ENCODE measurements at regions not wholly inside any gene's neighbourhood (a gene's known extent, or its start where the extent isn't known, plus 50 kb on each side); places are given as distances from the start of the nearest gene placed in this dataset.

- H3K27me3 ChIP-seq (ENCODE audit: insufficient read depth, poor library complexity, severe bottlenecking) = no peaks in the 10 kb centered on the region
- no peak overlapping the region for H3K4me3 ChIP-seq (replicated peaks; ENCODE audit: insufficient read depth, low read length)
- no peak overlapping the region for H3K27ac ChIP-seq (replicated peaks)
- no peak for DNase-seq (ENCODE audit: low read depth in 1 of 2, low spot score in 1 of 2)
- no peak for TF ChIP-seq GABPA (IDR thresholded peaks at IDR 0.05; ENCODE audit: low read depth)
- TF ChIP-seq POLR2AphosphoS5 (IDR thresholded peaks at IDR 0.05; ENCODE audit: low read depth) = no peak
- no peak for TF ChIP-seq CTCF (IDR thresholded peaks at IDR 0.05; ENCODE audit: insufficient read depth, low read length)
- no peak for TF ChIP-seq SPI1 (IDR thresholded peaks at IDR 0.05; ENCODE audit: borderline replicate concordance, low read depth)
- no peak for TF ChIP-seq REST (IDR thresholded peaks at IDR 0.05; ENCODE audit: insufficient replicate concordance, low read depth)
Observed at GRCh38 chr6:14460556-14460955, 343.0 kb downstream of the CD83 start.

- TF ChIP-seq REST (IDR thresholded peaks at IDR 0.05; ENCODE audit: insufficient replicate concordance, low read depth) = no peak
- no peak for TF ChIP-seq CTCF (IDR thresholded peaks at IDR 0.05; ENCODE audit: insufficient read depth, low read length)
- no peak for TF ChIP-seq POLR2AphosphoS5 (IDR thresholded peaks at IDR 0.05; ENCODE audit: low read depth)
- no peak for TF ChIP-seq GABPA (IDR thresholded peaks at IDR 0.05; ENCODE audit: low read depth)
- no peak for TF ChIP-seq SPI1 (IDR thresholded peaks at IDR 0.05; ENCODE audit: borderline replicate concordance, low read depth)
- Histone ChIP-seq H3K4me3 (replicated peaks; ENCODE audit: insufficient read depth, low read length) (no peak overlapping the region), H3K27me3 (ENCODE audit: insufficient read depth, poor library complexity, severe bottlenecking) (no peaks in the 10 kb centered on the region), H3K27ac (replicated peaks) (no peak overlapping the region)
- DNase-seq (ENCODE audit: low read depth in 1 of 2, low spot score in 1 of 2) = no peak
Observed at GRCh38 chr6:14462135-14462534, 344.6 kb downstream of the CD83 start.

- H3K4me3 ChIP-seq (replicated peaks; ENCODE audit: insufficient read depth, low read length) = no peak overlapping the region
- no peak for TF ChIP-seq CTCF (IDR thresholded peaks at IDR 0.05; ENCODE audit: insufficient read depth, low read length)
- TF ChIP-seq GABPA (IDR thresholded peaks at IDR 0.05; ENCODE audit: low read depth) = no peak
- no peak for TF ChIP-seq SPI1 (IDR thresholded peaks at IDR 0.05; ENCODE audit: borderline replicate concordance, low read depth)
- TF ChIP-seq POLR2AphosphoS5 (IDR thresholded peaks at IDR 0.05; ENCODE audit: low read depth) = no peak
- DNase-seq (ENCODE audit: low read depth in 1 of 2, low spot score in 1 of 2) = no peak
- no peak overlapping the region for H3K27ac ChIP-seq (replicated peaks)
- no peaks in the 10 kb centered on the region for H3K27me3 ChIP-seq (ENCODE audit: insufficient read depth, poor library complexity, severe bottlenecking)
Observed at GRCh38 chr6:14462566-14462965, 345.0 kb downstream of the CD83 start.

- Histone ChIP-seq H3K27me3 (ENCODE audit: insufficient read depth, poor library complexity, severe bottlenecking) (no peaks in the 10 kb centered on the region), H3K27ac (replicated peaks) (no peak overlapping the region), H3K4me3 (replicated peaks; ENCODE audit: insufficient read depth, low read length) (no peak overlapping the region)
- TF ChIP-seq POLR2AphosphoS5 (IDR thresholded peaks at IDR 0.05; ENCODE audit: low read depth) (no peak), REST (IDR thresholded peaks at IDR 0.05; ENCODE audit: insufficient replicate concordance, low read depth) (no peak), SPI1 (IDR thresholded peaks at IDR 0.05; ENCODE audit: borderline replicate concordance, low read depth) (no peak), GABPA (IDR thresholded peaks at IDR 0.05; ENCODE audit: low read depth) (no peak), CTCF (IDR thresholded peaks at IDR 0.05; ENCODE audit: insufficient read depth, low read length) (no peak)
- DNase-seq (ENCODE audit: low read depth in 1 of 2, low spot score in 1 of 2) = no peak
Observed at GRCh38 chr6:14463110-14463509, 345.5 kb downstream of the CD83 start.

Measured in HL-60 (cell line).